ENCODE measurements at regions not wholly inside any gene's neighbourhood (a gene's known extent, or its start where the extent isn't known, plus 50 kb on each side); places are given as distances from the start of the nearest gene placed in this dataset.

DNA sequence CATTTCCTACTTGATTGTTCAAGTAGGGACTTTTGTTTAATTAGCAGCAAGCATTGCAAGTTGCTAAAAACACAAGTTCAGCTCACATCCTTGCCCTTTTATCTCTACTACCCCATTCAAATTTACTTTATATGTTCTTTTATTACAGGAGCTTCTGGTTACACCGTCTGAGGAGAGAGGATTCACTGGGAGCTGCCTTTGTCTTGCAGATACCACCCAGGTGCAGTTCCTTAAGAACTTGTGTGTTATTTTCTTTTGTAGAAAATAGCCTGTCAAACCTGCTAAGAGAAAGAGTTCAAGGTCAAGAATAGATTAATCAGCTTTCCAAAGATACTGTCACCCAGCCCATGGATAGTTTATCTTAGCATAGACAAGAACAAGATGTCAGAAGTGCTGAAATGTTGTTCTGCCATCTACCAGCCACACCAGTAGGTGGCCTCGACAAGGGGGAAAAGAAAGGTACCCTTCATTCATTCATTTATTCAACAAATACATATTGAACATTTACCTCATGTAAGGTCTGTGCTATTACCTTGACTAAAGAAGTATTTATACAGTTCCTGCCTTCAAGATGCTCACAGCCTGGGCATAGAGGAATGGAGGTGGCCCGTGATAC, 750.3 kb downstream of the MAT2B start:
- DNase-seq: no peak
- Histone ChIP-seq H3K4me3 (ENCODE audit: low read length) (no peak overlapping the region), H3K4me1 (ENCODE audit: control insufficient read depth, insufficient read depth, low read length) (no peaks in the 10 kb centered on the region), H3K36me3 (ENCODE audit: control insufficient read depth, insufficient read depth, low read length) (no peaks in the 10 kb centered on the region), H3K27me3 (ENCODE audit: control insufficient read depth, insufficient read depth, low read length, poor library complexity, severe bottlenecking) (no peaks in the 10 kb centered on the region), H3K27ac (ENCODE audit: low read depth, low read length) (no peak overlapping the region), H3K9ac (ENCODE audit: extremely low read depth, low read length, poor library complexity, severe bottlenecking) (no peak overlapping the region), H3K9me3 (ENCODE audit: control insufficient read depth, low read length) (peaks cover 5% of the 10 kb centered on the region)
- no peak overlapping the region for H3K27ac Mint-ChIP-seq
- no peaks in the 10 kb centered on the region for H3K27me3 Mint-ChIP-seq (ENCODE audit: insufficient read depth)
- TF ChIP-seq, protein P1, sequence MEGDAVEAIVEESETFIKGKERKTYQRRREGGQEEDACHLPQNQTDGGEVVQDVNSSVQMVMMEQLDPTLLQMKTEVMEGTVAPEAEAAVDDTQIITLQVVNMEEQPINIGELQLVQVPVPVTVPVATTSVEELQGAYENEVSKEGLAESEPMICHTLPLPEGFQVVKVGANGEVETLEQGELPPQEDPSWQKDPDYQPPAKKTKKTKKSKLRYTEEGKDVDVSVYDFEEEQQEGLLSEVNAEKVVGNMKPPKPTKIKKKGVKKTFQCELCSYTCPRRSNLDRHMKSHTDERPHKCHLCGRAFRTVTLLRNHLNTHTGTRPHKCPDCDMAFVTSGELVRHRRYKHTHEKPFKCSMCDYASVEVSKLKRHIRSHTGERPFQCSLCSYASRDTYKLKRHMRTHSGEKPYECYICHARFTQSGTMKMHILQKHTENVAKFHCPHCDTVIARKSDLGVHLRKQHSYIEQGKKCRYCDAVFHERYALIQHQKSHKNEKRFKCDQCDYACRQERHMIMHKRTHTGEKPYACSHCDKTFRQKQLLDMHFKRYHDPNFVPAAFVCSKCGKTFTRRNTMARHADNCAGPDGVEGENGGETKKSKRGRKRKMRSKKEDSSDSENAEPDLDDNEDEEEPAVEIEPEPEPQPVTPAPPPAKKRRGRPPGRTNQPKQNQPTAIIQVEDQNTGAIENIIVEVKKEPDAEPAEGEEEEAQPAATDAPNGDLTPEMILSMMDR (conservative IDR thresholded peaks at IDR 0.05): peak; percentile 73
- 79% methylated on average over 3 of the region's 3 CpGs; no CpG with 5 or more reads in 1 of the 2 experiments for WGBS, 2 experiments (ENCODE audit: insufficient coverage in 1 of 2, insufficient read length in 1 of 2)
- no peak overlapping the region for H3K4me3 Mint-ChIP-seq
- no peaks in the 10 kb centered on the region for H3K36me3 Mint-ChIP-seq (ENCODE audit: low read depth)
- peaks cover 4% of the 10 kb centered on the region for H3K4me1 Mint-ChIP-seq
- peaks cover under 1% of the 10 kb centered on the region for H3K9me3 Mint-ChIP-seq

GRCh38 chr5:164256351-164256750, 750.9 kb downstream of the MAT2B start:
- no peaks in the 10 kb centered on the region for H3K9me3 Mint-ChIP-seq
- H3K9ac ChIP-seq (ENCODE audit: extremely low read depth, low read length, poor library complexity, severe bottlenecking): no peak overlapping the region
- H3K27ac ChIP-seq (ENCODE audit: low read depth, low read length): no peak overlapping the region
- no peaks in the 10 kb centered on the region for H3K4me1 ChIP-seq (ENCODE audit: control insufficient read depth, insufficient read depth, low read length)
- H3K36me3 ChIP-seq (ENCODE audit: control insufficient read depth, insufficient read depth, low read length): no peaks in the 10 kb centered on the region
- H3K4me3 ChIP-seq (ENCODE audit: low read length): no peak overlapping the region
- TF ChIP-seq, protein P1 (conservative IDR thresholded peaks at IDR 0.05): no peak
- peaks cover 5% of the 10 kb centered on the region for H3K9me3 ChIP-seq (ENCODE audit: control insufficient read depth, low read length)
- no peak overlapping the region for H3K27ac Mint-ChIP-seq
- peaks cover 4% of the 10 kb centered on the region for H3K4me1 Mint-ChIP-seq
- H3K27me3 ChIP-seq (ENCODE audit: control insufficient read depth, insufficient read depth, low read length, poor library complexity, severe bottlenecking): no peaks in the 10 kb centered on the region
- no peak overlapping the region for H3K4me3 Mint-ChIP-seq
- 97 to 100% methylated on average over 1 of the region's 1 CpG for WGBS, 2 experiments (ENCODE audit: insufficient coverage in 1 of 2, insufficient read length in 1 of 2)
- no peaks in the 10 kb centered on the region for H3K27me3 Mint-ChIP-seq (ENCODE audit: insufficient read depth)
- no peak for DNase-seq
- H3K36me3 Mint-ChIP-seq (ENCODE audit: low read depth): no peaks in the 10 kb centered on the region

- Histone ChIP-seq H3K4me3 (ENCODE audit: low read length) (no peak overlapping the region), H3K9me3 (ENCODE audit: control insufficient read depth, low read length) (peaks cover under 1% of the 10 kb centered on the region), H3K36me3 (ENCODE audit: control insufficient read depth, insufficient read depth, low read length) (no peaks in the 10 kb centered on the region), H3K9ac (ENCODE audit: extremely low read depth, low read length, poor library complexity, severe bottlenecking) (no peak overlapping the region), H3K27me3 (ENCODE audit: control insufficient read depth, insufficient read depth, low read length, poor library complexity, severe bottlenecking) (no peaks in the 10 kb centered on the region), H3K4me1 (ENCODE audit: control insufficient read depth, insufficient read depth, low read length) (no peaks in the 10 kb centered on the region), H3K27ac (ENCODE audit: low read depth, low read length) (no peak overlapping the region)
- Mint-ChIP-seq H3K4me1 (peaks cover 4% of the 10 kb centered on the region), H3K27me3 (ENCODE audit: insufficient read depth) (no peaks in the 10 kb centered on the region), H3K4me3 (no peak overlapping the region), H3K27ac (no peak overlapping the region), H3K9me3 (no peaks in the 10 kb centered on the region), H3K36me3 (ENCODE audit: low read depth) (no peaks in the 10 kb centered on the region)
- TF ChIP-seq, protein P1 (conservative IDR thresholded peaks at IDR 0.05): no peak
- WGBS, 2 experiments (ENCODE audit: insufficient coverage in 1 of 2, insufficient read length in 1 of 2): 97 to 100% methylated on average over 2 of the region's 2 CpGs
- DNase-seq: no peak
These were observed 751.5 kb downstream of the MAT2B start for GRCh38 chr5:164256954-164257353.

All from endodermal cell (in vitro differentiated cells).